ENCODE measurements at regions not wholly inside any gene's neighbourhood (a gene's known extent, or its start where the extent isn't known, plus 50 kb on each side); places are given as distances from the start of the nearest gene placed in this dataset.
"Not testable (repeated sequence)": the region's sequence is repeated elsewhere in the genome, so short reads cannot be mapped to it uniquely, and the experiment has no call there.

DNA sequence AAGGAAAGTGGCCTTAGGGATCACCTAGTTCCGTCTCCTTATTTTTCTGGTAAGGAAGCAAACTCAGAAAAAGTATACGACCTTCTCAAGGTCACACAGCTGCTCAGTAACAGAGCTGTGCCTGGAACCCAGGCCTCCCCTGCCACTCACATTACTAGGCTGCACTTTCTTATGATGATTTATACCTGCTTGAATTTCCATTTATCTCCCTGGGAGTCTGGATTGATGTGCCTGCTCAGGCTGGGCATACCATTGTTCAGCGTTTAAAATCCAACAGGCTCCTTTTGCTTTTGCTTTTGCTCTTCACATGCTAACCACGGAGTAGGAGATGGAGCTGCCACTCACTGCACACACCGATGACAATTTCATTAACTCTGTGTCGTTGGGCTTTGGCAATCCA lies 241.0 kb downstream of the OLFM4 start:
- Histone ChIP-seq H3K4me3 (ENCODE audit: low read length in 2 of 2) (no peak overlapping the region), H3K27ac (ENCODE audit: low read depth in 1 of 2, low read length in 1 of 2) (no peak overlapping the region), H3K36me3 (ENCODE audit: control insufficient read depth in 2 of 2, insufficient read depth in 2 of 2, low read length in 1 of 2) (no peaks in the 10 kb centered on the region), H3K27me3 (ENCODE audit: control insufficient read depth in 2 of 2, insufficient read depth in 1 of 2, low read length in 1 of 2) (no peaks in the 10 kb centered on the region), H3K9me3 (ENCODE audit: control insufficient read depth in 2 of 2, insufficient read depth in 1 of 2, low read length in 1 of 2) (no peaks in the 10 kb centered on the region), H3K4me1 (ENCODE audit: control insufficient read depth in 2 of 2, insufficient read depth in 2 of 2, low read length in 2 of 2) (no peaks in the 10 kb centered on the region)
- DNase-seq (ENCODE audit: low read depth in 6 of 9, low spot score in 9 of 9) = no peak
- WGBS = 82% methylated on average over 6 of the region's 6 CpGs

DNA sequence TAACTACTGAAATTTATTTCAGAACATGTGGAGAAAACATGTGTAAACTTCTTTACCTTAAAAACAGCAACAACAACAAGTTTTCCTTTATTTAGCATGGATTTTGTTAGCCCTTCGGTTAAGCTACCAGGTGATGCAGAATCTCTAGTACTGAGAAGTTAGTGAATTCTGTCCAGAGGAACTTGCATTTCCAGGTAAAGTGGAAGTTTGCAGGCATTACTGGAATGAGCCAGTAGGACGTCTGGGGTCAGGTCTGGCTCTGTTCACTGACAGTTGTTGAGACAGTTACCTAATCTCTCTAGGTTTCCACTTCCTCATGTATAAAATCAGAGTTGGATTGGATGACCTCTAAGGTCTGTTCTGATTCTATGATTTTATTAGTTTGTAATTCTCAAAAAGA lies 244.3 kb downstream of the OLFM4 start:
- Histone ChIP-seq H3K27me3 (ENCODE audit: control insufficient read depth in 2 of 2, insufficient read depth in 1 of 2, low read length in 1 of 2) (no peaks in the 10 kb centered on the region), H3K4me3 (ENCODE audit: low read length in 2 of 2) (no peak overlapping the region), H3K4me1 (ENCODE audit: control insufficient read depth in 2 of 2, insufficient read depth in 2 of 2, low read length in 2 of 2) (no peaks in the 10 kb centered on the region), H3K9me3 (ENCODE audit: control insufficient read depth in 2 of 2, insufficient read depth in 1 of 2, low read length in 1 of 2) (no peaks in the 10 kb centered on the region), H3K36me3 (ENCODE audit: control insufficient read depth in 2 of 2, insufficient read depth in 2 of 2, low read length in 1 of 2) (no peaks in the 10 kb centered on the region), H3K27ac (ENCODE audit: low read depth in 1 of 2, low read length in 1 of 2) (no peak overlapping the region)
- no peak for DNase-seq (ENCODE audit: low read depth in 6 of 9, low spot score in 9 of 9)
- 64% methylated on average over 2 of the region's 2 CpGs for WGBS

DNA sequence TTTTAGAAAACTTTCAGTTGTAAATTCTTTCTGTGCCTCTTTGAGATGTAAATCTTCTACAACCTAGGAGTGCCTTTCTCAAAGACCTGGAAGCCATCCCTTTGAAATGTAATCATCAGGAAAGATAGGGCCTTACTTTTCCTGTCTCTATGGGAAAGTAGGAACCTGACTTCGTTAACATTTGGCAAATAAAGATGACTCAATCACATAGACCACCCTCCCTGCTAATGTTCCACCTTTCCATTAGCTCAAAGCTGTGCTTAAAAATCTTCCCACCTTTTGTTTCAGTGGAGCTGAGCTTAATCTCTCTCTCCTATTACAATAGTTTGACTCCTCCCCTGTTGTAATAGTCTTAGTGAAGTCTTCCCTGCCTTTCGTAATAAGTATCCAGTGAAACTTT lies 247.7 kb downstream of the OLFM4 start:
- Histone ChIP-seq H3K4me1 (ENCODE audit: control insufficient read depth in 2 of 2, insufficient read depth in 2 of 2, low read length in 2 of 2) (no peaks in the 10 kb centered on the region), H3K27ac (ENCODE audit: low read depth in 1 of 2, low read length in 1 of 2) (no peak overlapping the region)
- WGBS = 34% methylated on average over 2 of the region's 2 CpGs

DNA sequence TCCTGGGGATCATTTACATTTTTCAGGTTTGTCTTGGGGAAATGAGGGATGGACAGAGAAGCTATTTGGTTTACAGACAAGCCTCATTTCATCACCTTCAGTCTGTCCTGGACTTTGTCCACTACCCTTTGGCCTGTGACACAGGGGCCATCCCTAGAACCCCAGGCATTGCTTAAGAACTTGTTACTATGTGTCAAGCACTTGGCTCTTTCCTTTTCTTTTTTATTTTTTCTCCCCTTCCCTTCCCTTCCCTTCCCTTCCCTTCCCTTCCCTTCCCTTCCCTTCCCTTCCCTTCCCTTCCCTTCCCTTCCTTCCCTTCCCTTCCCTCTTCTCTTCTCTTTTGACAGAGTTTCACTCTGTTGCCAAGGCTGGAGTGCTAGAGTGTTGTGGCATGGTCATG lies 253.1 kb downstream of the OLFM4 start:
- no peaks in the 10 kb centered on the region for H3K36me3 ChIP-seq (ENCODE audit: control insufficient read depth in 2 of 2, insufficient read depth in 2 of 2, low read length in 1 of 2)
- H3K4me1 ChIP-seq (ENCODE audit: control insufficient read depth in 2 of 2, insufficient read depth in 2 of 2, low read length in 2 of 2) = no peaks in the 10 kb centered on the region
- H3K9me3 ChIP-seq (ENCODE audit: control insufficient read depth in 2 of 2, insufficient read depth in 1 of 2, low read length in 1 of 2) = no peaks in the 10 kb centered on the region
- H3K27ac ChIP-seq (ENCODE audit: low read depth in 1 of 2, low read length in 1 of 2) = no peak overlapping the region
- no peak overlapping the region for H3K4me3 ChIP-seq (ENCODE audit: low read length in 2 of 2)
- no peak for DNase-seq (ENCODE audit: low read depth in 6 of 9, low spot score in 9 of 9)
- H3K27me3 ChIP-seq (ENCODE audit: control insufficient read depth in 2 of 2, insufficient read depth in 1 of 2, low read length in 1 of 2) = no peaks in the 10 kb centered on the region

More for the DNA sequence above, 247.7 kb downstream of the OLFM4 start:
- DNase-seq (ENCODE audit: low read depth in 6 of 9, low spot score in 9 of 9) = no peak
- H3K27me3 ChIP-seq (ENCODE audit: control insufficient read depth in 2 of 2, insufficient read depth in 1 of 2, low read length in 1 of 2) = no peaks in the 10 kb centered on the region
- no peaks in the 10 kb centered on the region for H3K36me3 ChIP-seq (ENCODE audit: control insufficient read depth in 2 of 2, insufficient read depth in 2 of 2, low read length in 1 of 2)
- H3K4me3 ChIP-seq (ENCODE audit: low read length in 2 of 2) = no peak overlapping the region
- no peaks in the 10 kb centered on the region for H3K9me3 ChIP-seq (ENCODE audit: control insufficient read depth in 2 of 2, insufficient read depth in 1 of 2, low read length in 1 of 2)

DNA sequence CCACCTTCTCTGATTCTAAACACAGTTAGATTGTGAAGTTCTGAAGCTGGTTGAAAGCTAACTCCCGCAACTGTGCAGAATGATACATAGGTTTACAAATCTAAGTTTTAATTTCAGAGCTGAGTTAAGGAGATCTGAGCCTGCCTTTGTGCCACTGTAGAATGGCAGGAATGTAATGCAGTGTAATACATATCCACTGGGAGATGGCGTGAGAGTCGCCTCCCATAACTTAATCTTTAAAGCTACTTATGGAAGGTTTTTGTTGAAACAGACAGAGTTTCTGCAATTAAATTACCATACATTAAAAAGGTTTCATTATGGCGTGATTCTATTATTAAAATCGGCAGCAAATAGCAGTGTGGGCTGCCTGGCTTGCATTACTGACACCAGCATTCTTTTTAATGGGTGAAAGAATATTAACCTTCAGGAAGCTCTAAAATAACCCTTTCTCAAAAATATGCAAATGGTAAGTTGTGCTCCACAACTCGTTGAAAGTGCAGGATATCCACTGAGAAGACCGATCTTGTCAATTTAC lies 257.4 kb downstream of the OLFM4 start:
- no peak overlapping the region for H3K27ac ChIP-seq (ENCODE audit: low read depth in 1 of 2, low read length in 1 of 2)
- 89% methylated on average over 7 of the region's 7 CpGs for WGBS

DNA sequence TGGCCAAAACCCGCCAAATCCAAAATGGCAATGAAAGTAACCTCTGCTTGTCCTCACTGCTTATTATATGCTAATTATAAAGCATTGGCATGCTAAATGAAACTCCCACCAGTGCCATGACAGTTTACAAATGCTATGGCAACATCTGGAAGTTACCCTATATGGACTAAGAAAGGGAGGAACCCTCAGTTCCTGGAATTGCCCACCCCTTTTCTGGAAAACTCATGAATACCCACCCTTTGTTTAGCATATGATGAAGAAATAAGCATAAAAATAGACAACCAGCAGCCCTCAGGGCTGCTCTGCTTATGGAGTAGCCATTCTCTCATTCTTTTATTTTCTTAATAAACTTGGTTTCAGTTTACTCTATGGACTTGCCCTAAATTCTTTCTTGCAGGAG lies 269.8 kb downstream of the OLFM4 start:
- DNase-seq (ENCODE audit: low read depth in 6 of 9, low spot score in 9 of 9) = no peak
- H3K4me1 ChIP-seq (ENCODE audit: control insufficient read depth in 2 of 2, insufficient read depth in 2 of 2, low read length in 2 of 2) = no peaks in the 10 kb centered on the region
- H3K27ac ChIP-seq (ENCODE audit: low read depth in 1 of 2, low read length in 1 of 2) = no peak overlapping the region
- no peak overlapping the region for H3K4me3 ChIP-seq (ENCODE audit: low read length in 2 of 2)
- no peaks in the 10 kb centered on the region for H3K9me3 ChIP-seq (ENCODE audit: control insufficient read depth in 2 of 2, insufficient read depth in 1 of 2, low read length in 1 of 2)
- no peaks in the 10 kb centered on the region for H3K36me3 ChIP-seq (ENCODE audit: control insufficient read depth in 2 of 2, insufficient read depth in 2 of 2, low read length in 1 of 2)
- 93% methylated on average over 1 of the region's 1 CpG for WGBS
- H3K27me3 ChIP-seq (ENCODE audit: control insufficient read depth in 2 of 2, insufficient read depth in 1 of 2, low read length in 1 of 2) = no peaks in the 10 kb centered on the region

More for the DNA sequence above, 257.4 kb downstream of the OLFM4 start:
- Histone ChIP-seq H3K9me3 (ENCODE audit: control insufficient read depth in 2 of 2, insufficient read depth in 1 of 2, low read length in 1 of 2) (no peaks in the 10 kb centered on the region), H3K27me3 (ENCODE audit: control insufficient read depth in 2 of 2, insufficient read depth in 1 of 2, low read length in 1 of 2) (no peaks in the 10 kb centered on the region), H3K4me3 (ENCODE audit: low read length in 2 of 2) (no peak overlapping the region), H3K4me1 (ENCODE audit: control insufficient read depth in 2 of 2, insufficient read depth in 2 of 2, low read length in 2 of 2) (no peaks in the 10 kb centered on the region), H3K36me3 (ENCODE audit: control insufficient read depth in 2 of 2, insufficient read depth in 2 of 2, low read length in 1 of 2) (no peaks in the 10 kb centered on the region)
- no peak for DNase-seq (ENCODE audit: low read depth in 6 of 9, low spot score in 9 of 9)

DNA sequence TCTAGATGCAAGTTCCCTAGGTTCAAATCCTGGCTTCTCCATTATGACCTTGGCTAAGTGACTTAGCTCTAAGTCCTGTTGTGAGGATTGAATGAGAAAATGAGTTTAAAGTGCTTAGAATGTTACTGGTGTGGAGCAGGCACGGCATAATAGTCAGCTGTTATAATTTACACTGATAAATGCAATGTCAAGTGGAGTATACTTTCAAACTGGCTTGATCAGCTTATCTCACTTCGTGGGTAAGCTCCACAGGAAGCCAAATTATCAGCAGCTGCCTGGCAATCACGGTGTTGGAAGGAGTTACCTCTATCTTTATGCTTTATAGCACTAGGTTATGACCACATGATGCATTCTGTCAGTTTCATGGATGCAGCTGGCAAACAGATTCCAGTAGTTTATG lies 272.8 kb downstream of the OLFM4 start:
- H3K36me3 ChIP-seq (ENCODE audit: control insufficient read depth in 2 of 2, insufficient read depth in 2 of 2, low read length in 1 of 2) = no peaks in the 10 kb centered on the region
- H3K4me1 ChIP-seq (ENCODE audit: control insufficient read depth in 2 of 2, insufficient read depth in 2 of 2, low read length in 2 of 2) = no peaks in the 10 kb centered on the region
- no peaks in the 10 kb centered on the region for H3K27me3 ChIP-seq (ENCODE audit: control insufficient read depth in 2 of 2, insufficient read depth in 1 of 2, low read length in 1 of 2)
- H3K4me3 ChIP-seq (ENCODE audit: low read length in 2 of 2) = no peak overlapping the region
- no peaks in the 10 kb centered on the region for H3K9me3 ChIP-seq (ENCODE audit: control insufficient read depth in 2 of 2, insufficient read depth in 1 of 2, low read length in 1 of 2)
- H3K27ac ChIP-seq (ENCODE audit: low read depth in 1 of 2, low read length in 1 of 2) = no peak overlapping the region
- no peak for DNase-seq (ENCODE audit: low read depth in 6 of 9, low spot score in 9 of 9)
- 18% methylated on average over 3 of the region's 3 CpGs for WGBS

DNA sequence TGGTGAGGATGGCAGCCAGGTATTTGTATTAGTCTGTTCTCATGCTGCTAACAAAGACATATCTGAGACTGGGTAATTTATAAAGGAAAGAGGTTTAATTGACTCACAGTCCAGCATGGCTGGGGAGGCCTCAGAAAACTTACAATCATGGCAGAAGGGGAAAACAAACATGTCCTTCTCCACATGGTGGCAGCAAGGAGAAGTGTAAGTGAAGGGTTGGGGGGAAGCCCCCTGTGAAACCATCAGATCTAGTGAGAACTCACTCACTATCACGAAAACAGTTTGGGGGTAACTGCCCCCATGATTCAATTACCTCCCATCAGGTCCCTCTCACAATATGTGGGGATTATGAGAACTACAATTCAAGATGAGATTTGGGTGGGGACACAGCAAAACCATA lies 276.8 kb downstream of the OLFM4 start:
- not testable (repeated sequence) for H3K36me3 ChIP-seq (ENCODE audit: control insufficient read depth in 2 of 2, insufficient read depth in 2 of 2, low read length in 1 of 2); H3K4me3 ChIP-seq (ENCODE audit: low read length in 2 of 2); H3K9me3 ChIP-seq (ENCODE audit: control insufficient read depth in 2 of 2, insufficient read depth in 1 of 2, low read length in 1 of 2); H3K4me1 ChIP-seq (ENCODE audit: control insufficient read depth in 2 of 2, insufficient read depth in 2 of 2, low read length in 2 of 2); DNase-seq (ENCODE audit: low read depth in 6 of 9, low spot score in 9 of 9); H3K27ac ChIP-seq (ENCODE audit: low read depth in 1 of 2, low read length in 1 of 2); H3K27me3 ChIP-seq (ENCODE audit: control insufficient read depth in 2 of 2, insufficient read depth in 1 of 2, low read length in 1 of 2)
- WGBS = 91% methylated on average over 1 of the region's 1 CpG

DNA sequence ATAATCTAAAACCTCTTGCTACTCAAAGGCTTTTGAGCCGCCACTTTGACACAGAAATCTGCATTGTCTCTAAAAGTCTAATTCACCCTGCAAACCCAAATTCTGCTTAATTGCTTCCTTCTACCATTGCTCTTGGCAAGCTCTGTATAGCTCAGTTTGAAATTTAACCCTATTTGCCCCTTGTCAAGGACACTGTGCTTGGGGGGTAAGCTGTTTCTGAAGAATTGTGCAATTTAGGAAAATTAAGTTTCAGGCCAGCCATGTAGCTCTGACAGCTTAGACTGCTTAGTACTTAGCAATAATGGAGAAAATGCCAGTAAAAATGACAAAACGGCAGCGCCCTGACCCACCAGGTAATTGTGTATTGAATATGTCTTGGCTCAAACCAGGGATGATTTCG lies 282.2 kb downstream of the OLFM4 start:
- WGBS = 89% methylated on average over 4 of the region's 4 CpGs
- H3K36me3 ChIP-seq (ENCODE audit: control insufficient read depth in 2 of 2, insufficient read depth in 2 of 2, low read length in 1 of 2) = no peaks in the 10 kb centered on the region
- H3K4me3 ChIP-seq (ENCODE audit: low read length in 2 of 2) = no peak overlapping the region
- H3K27ac ChIP-seq (ENCODE audit: low read depth in 1 of 2, low read length in 1 of 2) = no peak overlapping the region
- no peaks in the 10 kb centered on the region for H3K9me3 ChIP-seq (ENCODE audit: control insufficient read depth in 2 of 2, insufficient read depth in 1 of 2, low read length in 1 of 2)
- no peaks in the 10 kb centered on the region for H3K4me1 ChIP-seq (ENCODE audit: control insufficient read depth in 2 of 2, insufficient read depth in 2 of 2, low read length in 2 of 2)
- no peak for DNase-seq (ENCODE audit: low read depth in 6 of 9, low spot score in 9 of 9)
- H3K27me3 ChIP-seq (ENCODE audit: control insufficient read depth in 2 of 2, insufficient read depth in 1 of 2, low read length in 1 of 2) = no peaks in the 10 kb centered on the region

DNA sequence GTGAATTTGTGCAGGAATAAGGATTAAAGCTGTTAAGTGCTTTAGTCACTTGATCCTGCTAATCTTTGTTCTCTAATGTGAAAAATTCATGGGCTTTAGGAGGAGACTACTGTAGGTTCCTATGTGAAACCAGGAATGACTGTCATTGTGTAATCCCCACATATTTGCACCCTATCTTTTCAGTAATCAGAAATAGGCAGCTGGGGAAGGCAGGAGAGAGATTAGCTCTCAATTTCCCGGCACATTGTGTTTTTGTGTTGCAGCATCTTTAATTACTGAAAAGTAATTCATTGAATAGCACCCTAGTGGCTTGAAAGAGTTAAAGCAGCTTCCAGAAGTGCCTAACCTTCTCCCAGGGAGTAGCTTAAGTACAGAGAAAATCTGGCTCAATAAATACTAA lies 282.9 kb downstream of the OLFM4 start:
- DNase-seq (ENCODE audit: low read depth in 6 of 9, low spot score in 9 of 9) = no peak
- H3K4me1 ChIP-seq (ENCODE audit: control insufficient read depth in 2 of 2, insufficient read depth in 2 of 2, low read length in 2 of 2) = no peaks in the 10 kb centered on the region
- 71% methylated on average over 1 of the region's 1 CpG for WGBS
- H3K4me3 ChIP-seq (ENCODE audit: low read length in 2 of 2) = no peak overlapping the region
- H3K27ac ChIP-seq (ENCODE audit: low read depth in 1 of 2, low read length in 1 of 2) = no peak overlapping the region
- H3K36me3 ChIP-seq (ENCODE audit: control insufficient read depth in 2 of 2, insufficient read depth in 2 of 2, low read length in 1 of 2) = no peaks in the 10 kb centered on the region
- no peaks in the 10 kb centered on the region for H3K27me3 ChIP-seq (ENCODE audit: control insufficient read depth in 2 of 2, insufficient read depth in 1 of 2, low read length in 1 of 2)
- H3K9me3 ChIP-seq (ENCODE audit: control insufficient read depth in 2 of 2, insufficient read depth in 1 of 2, low read length in 1 of 2) = no peaks in the 10 kb centered on the region
